Ovary (tissue), 7 donors: ENCODE measurements at regions not wholly inside any gene's neighbourhood (a gene's known extent, or its start where the extent isn't known, plus 50 kb on each side); places are given as distances from the start of the nearest gene placed in this dataset.

ENCODE experiments used
- DNase-seq, 5 donors: peaks; one replicate each; pipeline ENCODE4 v3.0.0-alpha.2; 2019 to 2020
- H3K27ac ChIP-seq, 2 donors: fragments of 200-600 bp; one replicate each; pipeline versions ENCODE4 v1.5.1 to v1.8.0; 2019 to 2022
- H3K27me3 ChIP-seq: fragments of 200-600 bp; one replicate; pipeline ENCODE4 v1.8.0; 2022
- H3K36me3 ChIP-seq: fragments of 200-600 bp; sonication (generic); one replicate; pipeline ENCODE4 v1.5.1; 2019
- H3K4me1 ChIP-seq: one replicate; pipeline ENCODE4 v1.8.1; 2013; ENCODE audit warnings: mild to moderate bottlenecking, moderate library complexity; ENCODE audit not compliant: insufficient read depth
- H3K4me3 ChIP-seq: fragments of 200-600 bp; sonication (generic); one replicate; pipeline ENCODE4 v1.5.1; 2017
- H3K9me3 ChIP-seq, 2 donors: fragments of 200-600 bp in 1 of 2; sonication (generic) in 1 of 2; one replicate each; pipeline versions ENCODE4 v1.5.1 to v1.8.1; 2013 to 2019; ENCODE audit warnings: mild to moderate bottlenecking in 1 of 2, moderate library complexity in 1 of 2
- EP300 ChIP-seq: sonication (generic); formaldehyde crosslinking; IDR thresholded peaks from one replicate; pipeline ENCODE4 v1.6.1; 2017; ENCODE audit warnings: antibody characterized with exemption
- POLR2A ChIP-seq: fragments of 450-650 bp; IDR thresholded peaks from one replicate; pipeline ENCODE4 v1.6.1; 2017; ENCODE audit warnings: antibody characterized with exemption, mild to moderate bottlenecking, moderate library complexity
- WGBS, 3 donors: extraction: QIAGEN DNeasy Blood & Tissue Kit in 1 of 3; methylation state at CpG; one replicate each; pipeline versions ENCODE4 v1.1.5 to v1.1.7; 2013 to 2017; 5-methylcytosine and 5-hydroxymethylcytosine counted together
- intact Hi-C, 4 donors: fragments of 100-400 bp; cut with DNase I; formaldehyde crosslinking; loops; one replicate each; pipeline versions ENCODE4 v1.11.0 to v1.15.1; 2022 to 2023
- TF ChIP-seq, protein P1 (sequence below), 3 donors: fragments of 450-650 bp in 2 of 3; fragments of 200-600 bp in 1 of 3; IDR thresholded peaks; one replicate each; pipeline versions ENCODE4 v1.5.1 to v1.8.0; 2016 to 2022; ENCODE audit warnings: antibody characterized with exemption in 3 of 3, mild to moderate bottlenecking in 1 of 3
- donor health status: DM: no; HTN: no; CAD: no; lungs with moderate emphysema.
- donor health status: DM: no; HTN: no; CAD: no.
- donor health status: Bipolar disorder and iron deficiency.
- donor health status: DM: no; HTN: no; CAD: no.
- donor health status: DM: yes; HTN: yes; CAD: no.

DNA sequence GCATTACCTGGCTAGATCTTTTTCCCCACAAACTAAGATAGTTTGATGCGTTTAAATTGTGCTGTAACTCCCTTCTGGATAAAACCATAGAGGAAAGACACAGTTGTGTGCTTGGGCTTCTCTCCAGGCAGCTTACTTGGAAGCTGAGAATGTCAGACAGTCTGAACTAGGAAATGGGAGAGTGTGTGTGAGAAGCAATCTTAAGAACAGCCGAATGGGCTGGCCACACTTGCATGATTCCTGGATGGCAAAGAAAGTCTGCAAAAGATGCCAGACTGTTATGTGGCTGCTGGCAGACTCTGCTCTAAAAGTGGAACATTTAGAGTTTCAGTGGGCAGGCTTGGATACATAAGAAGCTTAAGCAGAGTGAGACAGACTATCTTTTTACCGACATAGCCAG is 384.3 kb upstream of the PSMD7 start:
- Histone ChIP-seq H3K9me3 (no peaks in the 10 kb centered on the region), H3K27ac (no peak overlapping the region), H3K27me3 (no peaks in the 10 kb centered on the region), H3K4me1 (no peaks in the 10 kb centered on the region), H3K4me3 (no peak overlapping the region), H3K36me3 (no peaks in the 10 kb centered on the region)
- WGBS, 3 donors = 45 to 62% (median 59%) methylated on average over 3 of the region's 3 CpGs
- no peak for TF ChIP-seq EP300
- no peak for TF ChIP-seq POLR2A
- TF ChIP-seq, protein P1, sequence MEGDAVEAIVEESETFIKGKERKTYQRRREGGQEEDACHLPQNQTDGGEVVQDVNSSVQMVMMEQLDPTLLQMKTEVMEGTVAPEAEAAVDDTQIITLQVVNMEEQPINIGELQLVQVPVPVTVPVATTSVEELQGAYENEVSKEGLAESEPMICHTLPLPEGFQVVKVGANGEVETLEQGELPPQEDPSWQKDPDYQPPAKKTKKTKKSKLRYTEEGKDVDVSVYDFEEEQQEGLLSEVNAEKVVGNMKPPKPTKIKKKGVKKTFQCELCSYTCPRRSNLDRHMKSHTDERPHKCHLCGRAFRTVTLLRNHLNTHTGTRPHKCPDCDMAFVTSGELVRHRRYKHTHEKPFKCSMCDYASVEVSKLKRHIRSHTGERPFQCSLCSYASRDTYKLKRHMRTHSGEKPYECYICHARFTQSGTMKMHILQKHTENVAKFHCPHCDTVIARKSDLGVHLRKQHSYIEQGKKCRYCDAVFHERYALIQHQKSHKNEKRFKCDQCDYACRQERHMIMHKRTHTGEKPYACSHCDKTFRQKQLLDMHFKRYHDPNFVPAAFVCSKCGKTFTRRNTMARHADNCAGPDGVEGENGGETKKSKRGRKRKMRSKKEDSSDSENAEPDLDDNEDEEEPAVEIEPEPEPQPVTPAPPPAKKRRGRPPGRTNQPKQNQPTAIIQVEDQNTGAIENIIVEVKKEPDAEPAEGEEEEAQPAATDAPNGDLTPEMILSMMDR (IDR thresholded peaks at IDR 0.05) = no peak
- intact Hi-C loops = no loop called here
- DNase-seq = no peak

DNA sequence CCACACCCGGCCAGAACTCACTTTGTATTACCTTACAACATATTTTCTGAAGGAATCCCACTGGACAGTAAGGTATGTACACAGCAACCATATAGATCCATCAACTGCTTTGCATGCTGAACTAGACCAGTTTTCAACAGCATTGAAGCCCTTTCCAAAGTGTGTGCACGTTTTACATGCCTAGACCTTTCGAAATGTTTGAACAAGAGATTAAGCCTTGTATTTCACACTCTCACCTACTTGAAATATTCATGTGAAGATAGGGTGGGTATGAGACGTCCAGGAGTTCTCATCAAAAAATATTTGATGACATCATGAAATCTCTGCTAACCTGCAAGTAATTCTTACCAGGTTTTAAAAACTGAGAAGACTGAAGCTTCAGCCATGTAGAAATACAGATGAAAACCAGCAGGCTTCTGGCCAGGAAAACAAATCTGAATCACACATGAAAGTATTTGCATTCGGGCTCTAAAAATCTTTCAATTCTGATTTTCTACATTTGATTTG is 387.0 kb upstream of the PSMD7 start:
- no peaks in the 10 kb centered on the region for H3K4me1 ChIP-seq
- intact Hi-C loops = no loop called here
- no peaks in the 10 kb centered on the region for H3K27me3 ChIP-seq
- no peak overlapping the region for H3K27ac ChIP-seq
- TF ChIP-seq, protein P1 (IDR thresholded peaks at IDR 0.05) = no peak
- TF ChIP-seq POLR2A (no peak), EP300 (no peak)
- no peaks in the 10 kb centered on the region for H3K36me3 ChIP-seq
- H3K4me3 ChIP-seq = no peak overlapping the region
- H3K9me3 ChIP-seq = no peaks in the 10 kb centered on the region
- no peak for DNase-seq
- WGBS, 3 donors = 54 to 65% (median 58%) methylated on average over 5 of the region's 5 CpGs

DNA sequence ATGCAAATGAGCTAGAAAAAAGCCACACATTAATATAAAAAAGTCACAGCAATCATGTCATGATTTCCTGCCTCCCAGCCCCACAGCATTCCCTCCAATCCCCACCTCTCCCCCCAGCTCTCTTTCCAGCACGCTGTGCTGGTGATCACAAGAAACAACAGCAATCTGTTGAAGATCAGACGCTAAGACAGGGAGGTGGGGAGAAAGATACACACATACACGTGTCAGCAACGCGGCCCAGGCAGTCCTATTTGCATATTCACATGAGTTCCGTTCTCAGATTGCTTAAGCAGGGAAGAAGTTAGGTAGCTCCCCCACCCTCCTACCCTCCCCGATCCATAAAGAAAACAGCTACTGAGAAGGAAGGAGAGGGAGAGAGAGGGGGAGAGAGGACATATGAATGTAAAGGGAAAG is 405.5 kb upstream of the PSMD7 start:
- H3K36me3 ChIP-seq = no peaks in the 10 kb centered on the region
- intact Hi-C loops = no loop called here
- no peaks in the 10 kb centered on the region for H3K27me3 ChIP-seq
- WGBS, 3 donors = 1 to 3% (median 1%) methylated on average over 7 of the region's 7 CpGs
- no peaks in the 10 kb centered on the region for H3K4me1 ChIP-seq
- DNase-seq = no peak
- no peak overlapping the region for H3K4me3 ChIP-seq
- H3K27ac ChIP-seq = no peak overlapping the region
- H3K9me3 ChIP-seq = no peaks in the 10 kb centered on the region
- TF ChIP-seq POLR2A (no peak), EP300 (no peak)
- TF ChIP-seq, protein P1 (IDR thresholded peaks at IDR 0.05) = no peak

DNA sequence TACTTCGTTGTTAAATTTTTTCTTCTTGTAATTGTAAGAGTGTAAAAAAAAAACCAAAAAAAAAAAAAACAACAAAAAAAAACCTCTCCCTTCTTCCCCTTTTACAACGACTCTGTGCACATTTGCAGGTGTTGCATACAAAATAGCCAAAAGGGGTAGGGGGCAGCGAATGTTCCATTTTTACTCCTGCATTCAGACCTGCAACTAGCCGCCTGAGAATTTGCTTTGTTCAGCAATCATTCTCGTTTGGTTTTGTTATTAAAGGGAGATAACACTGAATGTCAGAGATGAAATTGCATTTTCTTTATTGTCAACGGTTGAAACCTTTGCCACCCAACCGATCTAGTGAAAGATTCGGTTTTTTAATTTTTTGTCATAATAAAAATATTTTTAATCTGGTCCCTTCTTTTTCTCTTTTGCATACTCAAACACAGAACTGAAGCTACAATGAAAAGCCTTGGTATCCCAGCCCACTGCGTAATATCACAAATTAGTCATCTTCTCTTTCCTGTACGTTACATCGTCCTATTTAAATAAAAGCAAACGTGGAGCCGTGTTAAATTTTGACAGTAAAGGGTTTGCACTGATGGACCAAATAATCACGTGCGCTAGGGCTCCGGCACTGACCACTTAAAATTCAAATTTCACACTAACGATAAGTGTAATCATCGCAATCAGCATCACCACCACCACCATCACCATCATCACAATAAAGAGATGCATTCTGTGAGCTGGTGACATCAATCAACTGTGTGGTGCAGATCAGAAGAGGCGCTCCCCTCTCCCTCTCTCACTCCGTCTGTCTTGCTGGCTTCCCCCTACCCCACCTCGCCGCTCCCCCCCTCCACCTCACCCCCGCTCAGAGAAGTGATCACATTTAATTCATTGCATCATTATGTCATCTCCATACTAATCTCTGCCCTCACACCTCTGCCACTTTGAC is 406.2 kb upstream of the PSMD7 start:
- WGBS, 3 donors = 16 to 30% (median 24%) methylated on average over 23 of the region's 23 CpGs
- DNase-seq = no peak
- Histone ChIP-seq H3K36me3 (no peaks in the 10 kb centered on the region), H3K9me3 (no peaks in the 10 kb centered on the region), H3K27me3 (no peaks in the 10 kb centered on the region), H3K4me3 (no peak overlapping the region), H3K4me1 (no peaks in the 10 kb centered on the region), H3K27ac (no peak overlapping the region)
- intact Hi-C loops = no loop called here
- TF ChIP-seq, protein P1 (IDR thresholded peaks at IDR 0.05) = no peak
- TF ChIP-seq EP300 (no peak), POLR2A (no peak)
